GM06990 (cell line): ENCODE measurements at regions not wholly inside any gene's neighbourhood (a gene's known extent, or its start where the extent isn't known, plus 50 kb on each side); places are given as distances from the start of the nearest gene placed in this dataset.

Experiments used
- DNase-seq: peaks from one replicate; pipeline ENCODE4 v3.0.0-alpha.2; 2011; ENCODE audit not compliant: insufficient read length; ENCODE audit errors: extremely low read depth
- H3K27me3 ChIP-seq: replicated peaks from 2 replicates; pipeline ENCODE4 v1.6.0; 2011; ENCODE audit warnings: low read length; ENCODE audit not compliant: control insufficient read depth, insufficient read depth
- H3K36me3 ChIP-seq: 2 replicates; pipeline ENCODE4 v1.5.1; 2011; ENCODE audit warnings: low read length; ENCODE audit not compliant: control insufficient read depth, insufficient read depth
- H3K4me3 ChIP-seq: replicated peaks from 2 replicates; pipeline ENCODE4 v1.5.1; 2011; ENCODE audit warnings: low read depth, mild to moderate bottlenecking, control low read depth, low read length
- CTCF ChIP-seq: IDR thresholded peaks from 2 replicates; pipeline ENCODE4 v1.5.1; 2011; ENCODE audit warnings: low read length, control low read depth, mild to moderate bottlenecking, inconsistent platforms; ENCODE audit not compliant: insufficient read depth, poor library complexity, severe bottlenecking

GRCh38 chr7:153188161-153188560 lies 428.6 kb downstream of the ACTR3B start:
- TF ChIP-seq CTCF, result no peak
- H3K4me3 ChIP-seq, result no peak overlapping the region
- H3K36me3 ChIP-seq, result no peaks in the 10 kb centered on the region
- DNase-seq, result no peak
- no peaks in the 10 kb centered on the region for H3K27me3 ChIP-seq

GRCh38 chr7:153188630-153189029 lies 429.1 kb downstream of the ACTR3B start:
- no peaks in the 10 kb centered on the region for H3K36me3 ChIP-seq
- H3K27me3 ChIP-seq, result no peaks in the 10 kb centered on the region
- no peak overlapping the region for H3K4me3 ChIP-seq
- no peak for DNase-seq
- no peak for TF ChIP-seq CTCF

- no peaks in the 10 kb centered on the region for H3K36me3 ChIP-seq
- no peaks in the 10 kb centered on the region for H3K27me3 ChIP-seq
- H3K4me3 ChIP-seq, result no peak overlapping the region
- no peak for DNase-seq
- TF ChIP-seq CTCF, result no peak
Measured at GRCh38 chr7:153190452-153190851, 430.9 kb downstream of the ACTR3B start.

GRCh38 chr7:153190986-153191385 lies 431.4 kb downstream of the ACTR3B start:
- TF ChIP-seq CTCF, result no peak
- Histone ChIP-seq H3K4me3 (no peak overlapping the region), H3K36me3 (no peaks in the 10 kb centered on the region), H3K27me3 (no peaks in the 10 kb centered on the region)
- no peak for DNase-seq

- no peak overlapping the region for H3K4me3 ChIP-seq
- H3K27me3 ChIP-seq, result no peaks in the 10 kb centered on the region
- no peaks in the 10 kb centered on the region for H3K36me3 ChIP-seq
- peak; percentile 50 for TF ChIP-seq CTCF
- DNase-seq, result peak; percentile 3
Measured at GRCh38 chr7:153193144-153193595, 433.6 kb downstream of the ACTR3B start.

- Histone ChIP-seq H3K36me3 (no peaks in the 10 kb centered on the region), H3K27me3 (no peaks in the 10 kb centered on the region), H3K4me3 (no peak overlapping the region)
- DNase-seq, result no peak
- TF ChIP-seq CTCF, result no peak
Measured at GRCh38 chr7:153217032-153217431, 457.5 kb downstream of the ACTR3B start.
